ENCODE measurements at regions not wholly inside any gene's neighbourhood (a gene's known extent, or its start where the extent isn't known, plus 50 kb on each side); places are given as distances from the start of the nearest gene placed in this dataset.

GRCh38 chrY:17366400-17366799 is 513.6 kb downstream of the CDY2B start:
- CTCF ChIA-PET = no interaction called here
- POLR2A ChIA-PET = no interaction called here
- no peak overlapping the region for H3K27ac Mint-ChIP-seq
- no peaks in the 10 kb centered on the region for H3K27me3 Mint-ChIP-seq
- H3K4me1 ChIP-seq (ENCODE audit: insufficient read depth, low read length) = no peaks in the 10 kb centered on the region
- DNase-seq (no peak), ATAC-seq (ENCODE audit: poor library complexity) (no peak)
- no peaks in the 10 kb centered on the region for H3K4me1 Mint-ChIP-seq (ENCODE audit: low read depth)
- TF ChIP-seq CTCF (IDR thresholded peaks at IDR 0.05) = no peak
- H3K27ac ChIP-seq (ENCODE audit: low read depth in 1 of 2, low read length in 2 of 2) = no peak overlapping the region
- H3K36me3 ChIP-seq (ENCODE audit: insufficient read depth, low read length) = no peaks in the 10 kb centered on the region
- no peak overlapping the region for H3K4me3 ChIP-seq (ENCODE audit: low read length)
- intact Hi-C loops (cut with DNase I, micrococcal nuclease) = no loop called here
- no peaks in the 10 kb centered on the region for H3K9me3 ChIP-seq (ENCODE audit: control insufficient read depth in 1 of 2, insufficient read depth in 1 of 2, low read length in 2 of 2)
- no peaks in the 10 kb centered on the region for H3K27me3 ChIP-seq (ENCODE audit: control insufficient read depth in 1 of 2, insufficient read depth in 2 of 2, low read length in 2 of 2)
- no peak overlapping the region for H3K4me3 Mint-ChIP-seq
- H3K9me3 Mint-ChIP-seq = no peaks in the 10 kb centered on the region
- no peaks in the 10 kb centered on the region for H3K36me3 Mint-ChIP-seq (ENCODE audit: low read depth)

GRCh38 chrY:17339028-17339427 is 541.0 kb downstream of the CDY2B start:
- Mint-ChIP-seq H3K27me3 (no peaks in the 10 kb centered on the region), H3K36me3 (ENCODE audit: low read depth) (no peaks in the 10 kb centered on the region), H3K27ac (no peak overlapping the region), H3K9me3 (peaks cover 7% of the 10 kb centered on the region), H3K4me3 (no peak overlapping the region), H3K4me1 (ENCODE audit: low read depth) (no peaks in the 10 kb centered on the region)
- no peak for ATAC-seq (ENCODE audit: poor library complexity)
- Histone ChIP-seq H3K9me3 (ENCODE audit: control insufficient read depth in 1 of 2, insufficient read depth in 1 of 2, low read length in 2 of 2) (no peaks in the 10 kb centered on the region), H3K4me3 (ENCODE audit: low read length) (no peak overlapping the region), H3K27ac (ENCODE audit: low read depth in 1 of 2, low read length in 2 of 2) (no peak overlapping the region), H3K36me3 (ENCODE audit: insufficient read depth, low read length) (no peaks in the 10 kb centered on the region), H3K27me3 (ENCODE audit: control insufficient read depth in 1 of 2, insufficient read depth in 2 of 2, low read length in 2 of 2) (no peaks in the 10 kb centered on the region), H3K4me1 (ENCODE audit: insufficient read depth, low read length) (no peaks in the 10 kb centered on the region)
- CTCF ChIA-PET = no interaction called here
- TF ChIP-seq CTCF (IDR thresholded peaks at IDR 0.05) = no peak
- POLR2A ChIA-PET = no interaction called here
- intact Hi-C loops (cut with DNase I, micrococcal nuclease) = no loop called here
- no peak for DNase-seq

GRCh38 chrY:17330733-17331132 is 549.3 kb downstream of the CDY2B start:
- Mint-ChIP-seq H3K4me3 (no peak overlapping the region), H3K27ac (no peak overlapping the region), H3K27me3 (no peaks in the 10 kb centered on the region), H3K9me3 (no peaks in the 10 kb centered on the region), H3K36me3 (ENCODE audit: low read depth) (no peaks in the 10 kb centered on the region), H3K4me1 (ENCODE audit: low read depth) (no peaks in the 10 kb centered on the region)
- no peak for DNase-seq
- no peak for TF ChIP-seq CTCF (IDR thresholded peaks at IDR 0.05)
- no peak for ATAC-seq (ENCODE audit: poor library complexity)
- H3K36me3 ChIP-seq (ENCODE audit: insufficient read depth, low read length) = no peaks in the 10 kb centered on the region
- H3K4me3 ChIP-seq (ENCODE audit: low read length) = no peak overlapping the region
- H3K27ac ChIP-seq (ENCODE audit: low read depth in 1 of 2, low read length in 2 of 2) = no peak overlapping the region
- ChIA-PET CTCF (no interaction called here), POLR2A (no interaction called here)
- intact Hi-C loops (cut with DNase I, micrococcal nuclease) = no loop called here
- H3K4me1 ChIP-seq (ENCODE audit: insufficient read depth, low read length) = no peaks in the 10 kb centered on the region
- H3K27me3 ChIP-seq (ENCODE audit: control insufficient read depth in 1 of 2, insufficient read depth in 2 of 2, low read length in 2 of 2) = no peaks in the 10 kb centered on the region
- H3K9me3 ChIP-seq (ENCODE audit: control insufficient read depth in 1 of 2, insufficient read depth in 1 of 2, low read length in 2 of 2) = peaks cover 0 to 4% of the 10 kb centered on the region in 2 experiments
